PC-3 (cell line): ENCODE measurements at regions not wholly inside any gene's neighbourhood (a gene's known extent, or its start where the extent isn't known, plus 50 kb on each side); places are given as distances from the start of the nearest gene placed in this dataset.

Source experiments
- ATAC-seq: fragments of 200-7000 bp; cut with Tn5 transposase; 2 replicates; pipeline ENCODE4 v1.9.1; 2020; ENCODE audit warnings: mild to moderate bottlenecking, moderate library complexity
- BruUV-seq: library from RNA; stranded (reverse); fragments of 400-500 nt; replicated peaks from 2 replicates; lab custom pipeline; 2021; lab: Mats Ljungman, UMichigan
- CTCF ChIA-PET: fragments of 300-600 bp; sonication (Branson Sonifier 250); formaldehyde crosslinking; loops from one replicate; lab custom pipeline; 2022; ENCODE audit warnings: antibody characterized with exemption; lab: Charles Lee
- POLR2A ChIA-PET: fragments of 300-600 bp; sonication (Branson Sonifier 250); formaldehyde crosslinking; loops from one replicate; lab custom pipeline; 2022; ENCODE audit warnings: antibody characterized with exemption; ENCODE audit not compliant: unreplicated experiment; lab: Charles Lee
- DNase-seq: peaks from one replicate; pipeline ENCODE4 v3.0.0-alpha.2; 2015
- H2AFZ ChIP-seq: fragments of 300-600 bp; sonication (generic); 2 replicates; pipeline ENCODE4 v1.6.0; 2016; ENCODE audit warnings: antibody characterized with exemption, low read length
- H3F3A ChIP-seq: fragments of 300-600 bp; sonication (generic); one replicate; pipeline ENCODE4 v1.6.0; 2017; ENCODE audit warnings: antibody characterized with exemption, low read length, control low read depth, mild to moderate bottlenecking; ENCODE audit not compliant: unreplicated experiment
- H3K27ac ChIP-seq: fragments of 300-600 bp; sonication (generic); 2 replicates; pipeline ENCODE4 v1.5.1; 2016; ENCODE audit warnings: mild to moderate bottlenecking, low read length
- H3K27me3 ChIP-seq: fragments of 300-600 bp; sonication (generic); 2 replicates; pipeline ENCODE4 v1.6.1; 2016; ENCODE audit warnings: low read length, mixed read lengths
- H3K36me3 ChIP-seq: fragments of 300-600 bp; sonication (generic); 2 replicates; pipeline ENCODE4 v1.6.1; 2016; ENCODE audit warnings: low read depth, mixed run types, low read length, mixed read lengths
- H3K4me1 ChIP-seq: fragments of 300-600 bp; sonication (generic); 2 replicates; pipeline ENCODE4 v1.5.1; 2016; ENCODE audit warnings: low read length; ENCODE audit not compliant: insufficient read depth
- H3K4me2 ChIP-seq: fragments of 300-600 bp; sonication (generic); 2 replicates; pipeline ENCODE4 v1.6.0; 2016; ENCODE audit warnings: low read length
- H3K4me3 ChIP-seq: fragments of 300-600 bp; sonication (generic); 2 replicates; pipeline ENCODE4 v1.5.1; 2016; ENCODE audit warnings: mild to moderate bottlenecking, low read length, mixed read lengths
- H3K79me2 ChIP-seq: fragments of 300-600 bp; sonication (generic); 2 replicates; pipeline ENCODE4 v1.6.1; 2017; ENCODE audit warnings: low read length, mixed read lengths
- H3K9ac ChIP-seq: fragments of 300-600 bp; sonication (generic); 2 replicates; pipeline ENCODE4 v1.6.0; 2016; ENCODE audit warnings: mild to moderate bottlenecking, low read length
- H3K9me2 ChIP-seq: fragments of 300-600 bp; sonication (generic); replicated peaks from 2 replicates; pipeline ENCODE4 v1.6.1; 2016; ENCODE audit warnings: mixed run types, low read length, mixed read lengths
- H3K9me3 ChIP-seq: fragments of 300-600 bp; sonication (generic); 2 replicates; pipeline ENCODE4 v1.6.1; 2016; ENCODE audit warnings: low read length, mixed read lengths
- H4K20me1 ChIP-seq: fragments of 300-600 bp; sonication (generic); 2 replicates; pipeline ENCODE4 v1.6.1; 2016; ENCODE audit warnings: low read length, mixed read lengths
- EZH2 ChIP-seq: fragments of 300-600 bp; sonication (generic); IDR thresholded peaks from one replicate; pipeline ENCODE4 v1.6.1; 2017; ENCODE audit warnings: antibody characterized with exemption, mild to moderate bottlenecking, low read length; ENCODE audit not compliant: unreplicated experiment
- EZH2phosphoT487 ChIP-seq: fragments of 300-600 bp; sonication (generic); IDR thresholded peaks from 2 replicates; pipeline ENCODE4 v1.6.1; 2018; ENCODE audit warnings: mild to moderate bottlenecking, antibody characterized with exemption, low read length, borderline replicate concordance
- intact Hi-C: fragments of 100-400 bp; cut with micrococcal nuclease; formaldehyde crosslinking; loops from 2 replicates; pipeline ENCODE4 v1.9.0; 2023
- TF ChIP-seq, protein P1 (sequence below): fragments of 300-600 bp; sonication (generic); conservative IDR thresholded peaks from 2 replicates; pipeline ENCODE4 v1.5.1; 2017; ENCODE audit warnings: antibody characterized with exemption, low read depth, mild to moderate bottlenecking, low read length

DNA sequence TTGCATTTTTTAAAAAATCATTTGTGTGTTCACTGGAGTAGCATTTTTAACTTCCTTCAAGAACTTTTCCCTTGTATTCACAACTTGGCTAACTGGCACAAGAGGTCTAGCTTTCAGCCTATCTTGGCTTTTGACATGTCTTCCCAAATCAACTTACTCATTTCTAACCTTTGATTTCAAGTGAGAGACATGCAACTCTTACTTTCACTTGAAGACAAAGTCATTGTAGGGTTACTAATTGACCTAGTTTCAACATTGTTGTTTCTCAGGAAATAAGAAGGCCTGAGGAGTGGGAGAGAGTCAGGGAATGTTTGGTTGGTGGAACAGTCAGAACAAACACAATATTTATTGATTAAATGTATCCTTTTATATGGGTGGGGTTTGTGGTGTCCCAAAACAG, 95.0 kb upstream of the C9orf72 start:
- Histone ChIP-seq H3K9me3 (no peaks in the 10 kb centered on the region), H3K4me3 (no peak overlapping the region), H3F3A (no peaks in the 10 kb centered on the region), H3K4me2 (no peak overlapping the region), H3K9me2 (no peaks in the 10 kb centered on the region), H3K27me3 (no peaks in the 10 kb centered on the region), H2AFZ (no peak overlapping the region), H3K36me3 (no peaks in the 10 kb centered on the region), H3K27ac (no peak overlapping the region), H4K20me1 (no peaks in the 10 kb centered on the region), H3K9ac (no peak overlapping the region), H3K4me1 (no peaks in the 10 kb centered on the region), H3K79me2 (no peaks in the 10 kb centered on the region)
- POLR2A ChIA-PET: no interaction called here
- ATAC-seq (no peak), DNase-seq (no peak)
- CTCF ChIA-PET: no interaction called here
- intact Hi-C loops: no loop called here
- BruUV-seq: no TSS peak
- no peak for TF ChIP-seq EZH2

DNA sequence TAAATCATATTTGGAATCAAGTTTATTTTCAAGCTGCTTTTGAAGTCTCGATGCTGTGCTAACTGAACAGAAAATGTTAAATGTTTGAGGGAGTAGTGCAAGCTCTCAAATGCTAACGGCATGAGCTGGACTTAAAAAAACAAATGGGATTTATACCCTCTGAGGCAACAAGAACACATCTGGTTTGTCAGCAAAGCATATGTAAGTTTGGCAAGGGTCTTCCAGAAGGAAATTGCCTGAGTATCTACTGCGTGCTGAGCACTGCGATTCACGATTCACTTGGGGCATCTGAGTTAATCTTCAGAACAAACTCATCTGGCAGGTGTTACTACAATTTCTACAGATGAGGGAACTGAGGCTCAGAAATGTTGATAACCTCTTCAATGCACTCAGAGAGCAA, 98.4 kb upstream of the C9orf72 start:
- H3K4me3 ChIP-seq: no peak overlapping the region
- DNase-seq: no peak
- intact Hi-C loops: no loop called here
- BruUV-seq: no TSS peak
- no peaks in the 10 kb centered on the region for H4K20me1 ChIP-seq
- TF ChIP-seq EZH2phosphoT487: no peak
- TF ChIP-seq, protein P1, sequence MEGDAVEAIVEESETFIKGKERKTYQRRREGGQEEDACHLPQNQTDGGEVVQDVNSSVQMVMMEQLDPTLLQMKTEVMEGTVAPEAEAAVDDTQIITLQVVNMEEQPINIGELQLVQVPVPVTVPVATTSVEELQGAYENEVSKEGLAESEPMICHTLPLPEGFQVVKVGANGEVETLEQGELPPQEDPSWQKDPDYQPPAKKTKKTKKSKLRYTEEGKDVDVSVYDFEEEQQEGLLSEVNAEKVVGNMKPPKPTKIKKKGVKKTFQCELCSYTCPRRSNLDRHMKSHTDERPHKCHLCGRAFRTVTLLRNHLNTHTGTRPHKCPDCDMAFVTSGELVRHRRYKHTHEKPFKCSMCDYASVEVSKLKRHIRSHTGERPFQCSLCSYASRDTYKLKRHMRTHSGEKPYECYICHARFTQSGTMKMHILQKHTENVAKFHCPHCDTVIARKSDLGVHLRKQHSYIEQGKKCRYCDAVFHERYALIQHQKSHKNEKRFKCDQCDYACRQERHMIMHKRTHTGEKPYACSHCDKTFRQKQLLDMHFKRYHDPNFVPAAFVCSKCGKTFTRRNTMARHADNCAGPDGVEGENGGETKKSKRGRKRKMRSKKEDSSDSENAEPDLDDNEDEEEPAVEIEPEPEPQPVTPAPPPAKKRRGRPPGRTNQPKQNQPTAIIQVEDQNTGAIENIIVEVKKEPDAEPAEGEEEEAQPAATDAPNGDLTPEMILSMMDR: no peak
- no peak for TF ChIP-seq EZH2
- H3K9me3 ChIP-seq: no peaks in the 10 kb centered on the region
- H3K79me2 ChIP-seq: no peaks in the 10 kb centered on the region
- ChIA-PET CTCF (no interaction called here), POLR2A (no interaction called here)
- ATAC-seq: no peak
- H3K36me3 ChIP-seq: no peaks in the 10 kb centered on the region
- no peaks in the 10 kb centered on the region for H3K9me2 ChIP-seq
- H3K4me1 ChIP-seq: no peaks in the 10 kb centered on the region
- H3F3A ChIP-seq: no peaks in the 10 kb centered on the region
- no peak overlapping the region for H3K4me2 ChIP-seq
- no peak overlapping the region for H2AFZ ChIP-seq
- H3K27ac ChIP-seq: no peak overlapping the region
- no peak overlapping the region for H3K9ac ChIP-seq
- no peaks in the 10 kb centered on the region for H3K27me3 ChIP-seq

DNA sequence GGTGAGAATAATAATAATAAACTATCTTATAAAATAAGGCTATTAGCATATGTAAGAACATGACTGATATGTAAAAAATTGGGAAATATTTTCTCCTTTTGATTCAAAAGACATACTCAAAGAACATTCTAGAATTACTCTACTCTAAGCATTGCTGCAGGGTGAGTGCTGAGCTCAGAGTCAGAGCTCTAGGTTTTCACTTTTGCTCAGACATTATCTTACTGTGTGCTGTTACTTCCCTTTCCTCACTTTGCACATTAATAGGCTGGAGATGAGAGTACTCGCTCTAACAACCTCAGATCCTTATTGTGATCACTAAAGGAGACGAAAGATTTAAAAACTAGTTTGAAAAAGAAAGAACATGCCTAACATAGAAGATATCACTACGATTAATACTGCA, 99.4 kb upstream of the C9orf72 start:
- intact Hi-C loops: no loop called here
- Histone ChIP-seq H3K79me2 (no peaks in the 10 kb centered on the region), H2AFZ (no peak overlapping the region), H3K9me2 (no peaks in the 10 kb centered on the region), H3K27me3 (no peaks in the 10 kb centered on the region), H3K4me3 (no peak overlapping the region), H3K9ac (no peak overlapping the region), H3K27ac (no peak overlapping the region), H3K36me3 (no peaks in the 10 kb centered on the region), H3K4me2 (no peak overlapping the region), H4K20me1 (no peaks in the 10 kb centered on the region), H3K9me3 (no peaks in the 10 kb centered on the region), H3K4me1 (no peaks in the 10 kb centered on the region), H3F3A (no peaks in the 10 kb centered on the region)
- ChIA-PET POLR2A (no interaction called here), CTCF (no interaction called here)
- TF ChIP-seq, protein P1: no peak
- BruUV-seq: no TSS peak
- ATAC-seq: no peak
- DNase-seq: no peak
